ENCODE measurements at regions not wholly inside any gene's neighbourhood (a gene's known extent, or its start where the extent isn't known, plus 50 kb on each side); places are given as distances from the start of the nearest gene placed in this dataset.

GRCh38 chr14:97185186-97185585, 388.0 kb downstream of the VRK1 start:
- Histone ChIP-seq H4K8ac (ENCODE audit: low read depth, low read length) (no peak overlapping the region), H3K27ac (replicated peaks; ENCODE audit: low read length) (no peak overlapping the region), H3K23ac (ENCODE audit: low read depth, low read length, poor library complexity) (no peak overlapping the region), H3K79me1 (ENCODE audit: low read depth, low read length) (no peaks in the 10 kb centered on the region), H3K4ac (ENCODE audit: low read length) (no peak overlapping the region), H3K9ac (ENCODE audit: low read depth, low read length, poor library complexity) (no peak overlapping the region), H2BK12ac (ENCODE audit: low read length) (no peak overlapping the region), H2BK15ac (ENCODE audit: low read length) (no peak overlapping the region), H3K27me3 (ENCODE audit: control insufficient read depth in 3 of 3, insufficient read depth in 3 of 3, low read depth in 1 of 3, low read length in 3 of 3) (peaks cover 0 to 1% (median 0%) of the 10 kb centered on the region in 3 experiments), H2BK120ac (ENCODE audit: low read depth, low read length) (no peak overlapping the region), H3K36me3 (replicated peaks in 1 of 2; ENCODE audit: control insufficient read depth in 2 of 2, insufficient read depth in 2 of 2, low read length in 2 of 2) (no peaks in the 10 kb centered on the region), H3K4me2 (ENCODE audit: insufficient read depth, low read length, poor library complexity, severe bottlenecking) (no peak overlapping the region), H2AFZ (ENCODE audit: low read length) (no peak overlapping the region), H2AK5ac (ENCODE audit: low read depth, low read length) (no peak overlapping the region), H3K4me1 (ENCODE audit: control insufficient read depth in 2 of 2, insufficient read depth in 1 of 2, low read depth in 1 of 2, low read length in 2 of 2) (no peaks in the 10 kb centered on the region), H2BK5ac (ENCODE audit: low read length) (no peak overlapping the region), H3K14ac (ENCODE audit: low read length) (no peak overlapping the region), H3K18ac (ENCODE audit: low read length) (no peak overlapping the region), H4K91ac (ENCODE audit: low read depth, low read length, poor library complexity) (no peak overlapping the region), H3K4me3 (ENCODE audit: low read length in 2 of 2) (no peak overlapping the region), H3K9me3 (replicated peaks in 1 of 2; ENCODE audit: control insufficient read depth in 2 of 2, insufficient read depth in 1 of 2, low read depth in 1 of 2, low read length in 2 of 2) (peaks cover 0 to 7% of the 10 kb centered on the region in 2 donors)
- DNase-seq (ENCODE audit: low spot score), result peak; percentile 5
- WGBS, 2 donors (ENCODE audit: extremely low coverage in 2 of 2, insufficient read length in 2 of 2, insufficient replicate concordance in 1 of 2), result no CpG with 5 or more reads among the region's 6 CpGs

- no peak overlapping the region for H4K91ac ChIP-seq (ENCODE audit: low read depth, low read length, poor library complexity)
- peaks cover 0 to 1% (median 0%) of the 10 kb centered on the region in 3 experiments for H3K27me3 ChIP-seq (ENCODE audit: control insufficient read depth in 3 of 3, insufficient read depth in 3 of 3, low read depth in 1 of 3, low read length in 3 of 3)
- H3K4ac ChIP-seq (ENCODE audit: low read length), result no peak overlapping the region
- H4K8ac ChIP-seq (ENCODE audit: low read depth, low read length), result no peak overlapping the region
- H3K23ac ChIP-seq (ENCODE audit: low read depth, low read length, poor library complexity), result no peak overlapping the region
- WGBS, 2 donors (ENCODE audit: extremely low coverage in 2 of 2, insufficient read length in 2 of 2, insufficient replicate concordance in 1 of 2), result no CpG with 5 or more reads among the region's 2 CpGs
- no peaks in the 10 kb centered on the region for H3K36me3 ChIP-seq (replicated peaks in 1 of 2; ENCODE audit: control insufficient read depth in 2 of 2, insufficient read depth in 2 of 2, low read length in 2 of 2)
- no peak overlapping the region for H2BK120ac ChIP-seq (ENCODE audit: low read depth, low read length)
- no peak overlapping the region for H2BK15ac ChIP-seq (ENCODE audit: low read length)
- H3K4me1 ChIP-seq (ENCODE audit: control insufficient read depth in 2 of 2, insufficient read depth in 1 of 2, low read depth in 1 of 2, low read length in 2 of 2), result no peaks in the 10 kb centered on the region
- no peak for DNase-seq (ENCODE audit: low spot score)
- no peak overlapping the region for H3K4me3 ChIP-seq (ENCODE audit: low read length in 2 of 2)
- H3K4me2 ChIP-seq (ENCODE audit: insufficient read depth, low read length, poor library complexity, severe bottlenecking), result no peak overlapping the region
- H2BK12ac ChIP-seq (ENCODE audit: low read length), result no peak overlapping the region
- H3K18ac ChIP-seq (ENCODE audit: low read length), result no peak overlapping the region
- no peak overlapping the region for H2AK5ac ChIP-seq (ENCODE audit: low read depth, low read length)
- H2AFZ ChIP-seq (ENCODE audit: low read length), result no peak overlapping the region
- H3K9me3 ChIP-seq (replicated peaks in 1 of 2; ENCODE audit: control insufficient read depth in 2 of 2, insufficient read depth in 1 of 2, low read depth in 1 of 2, low read length in 2 of 2), result no peaks in the 10 kb centered on the region
- H2BK5ac ChIP-seq (ENCODE audit: low read length), result no peak overlapping the region
- no peaks in the 10 kb centered on the region for H3K79me1 ChIP-seq (ENCODE audit: low read depth, low read length)
- no peak overlapping the region for H3K14ac ChIP-seq (ENCODE audit: low read length)
- no peak overlapping the region for H3K27ac ChIP-seq (replicated peaks; ENCODE audit: low read length)
- H3K9ac ChIP-seq (ENCODE audit: low read depth, low read length, poor library complexity), result no peak overlapping the region
Measured at GRCh38 chr14:97187916-97188315, 390.7 kb downstream of the VRK1 start.

GRCh38 chr14:97196336-97196735, 399.2 kb downstream of the VRK1 start:
- H3K9me3 ChIP-seq (replicated peaks in 1 of 2; ENCODE audit: control insufficient read depth in 2 of 2, insufficient read depth in 1 of 2, low read depth in 1 of 2, low read length in 2 of 2), result no peaks in the 10 kb centered on the region
- no peak overlapping the region for H3K14ac ChIP-seq (ENCODE audit: low read length)
- H3K27ac ChIP-seq (replicated peaks; ENCODE audit: low read length), result no peak overlapping the region
- H2BK120ac ChIP-seq (ENCODE audit: low read depth, low read length), result no peak overlapping the region
- no peak overlapping the region for H3K18ac ChIP-seq (ENCODE audit: low read length)
- H2BK15ac ChIP-seq (ENCODE audit: low read length), result no peak overlapping the region
- H3K79me1 ChIP-seq (ENCODE audit: low read depth, low read length), result no peaks in the 10 kb centered on the region
- H3K4me3 ChIP-seq (ENCODE audit: low read length in 2 of 2), result no peak overlapping the region
- H4K91ac ChIP-seq (ENCODE audit: low read depth, low read length, poor library complexity), result no peak overlapping the region
- H2BK5ac ChIP-seq (ENCODE audit: low read length), result no peak overlapping the region
- no peak overlapping the region for H2AFZ ChIP-seq (ENCODE audit: low read length)
- no peaks in the 10 kb centered on the region for H3K4me1 ChIP-seq (ENCODE audit: control insufficient read depth in 2 of 2, insufficient read depth in 1 of 2, low read depth in 1 of 2, low read length in 2 of 2)
- no peak overlapping the region for H3K9ac ChIP-seq (ENCODE audit: low read depth, low read length, poor library complexity)
- no peak for DNase-seq (ENCODE audit: low spot score)
- no peak overlapping the region for H3K4ac ChIP-seq (ENCODE audit: low read length)
- WGBS, 2 donors (ENCODE audit: extremely low coverage in 2 of 2, insufficient read length in 2 of 2, insufficient replicate concordance in 1 of 2), result no CpG with 5 or more reads among the region's 4 CpGs
- H3K27me3 ChIP-seq (ENCODE audit: control insufficient read depth in 3 of 3, insufficient read depth in 3 of 3, low read depth in 1 of 3, low read length in 3 of 3), result no peaks in the 10 kb centered on the region
- H3K4me2 ChIP-seq (ENCODE audit: insufficient read depth, low read length, poor library complexity, severe bottlenecking), result no peak overlapping the region
- no peak overlapping the region for H4K8ac ChIP-seq (ENCODE audit: low read depth, low read length)
- H2BK12ac ChIP-seq (ENCODE audit: low read length), result no peak overlapping the region
- H3K36me3 ChIP-seq (replicated peaks in 1 of 2; ENCODE audit: control insufficient read depth in 2 of 2, insufficient read depth in 2 of 2, low read length in 2 of 2), result no peaks in the 10 kb centered on the region
- H2AK5ac ChIP-seq (ENCODE audit: low read depth, low read length), result no peak overlapping the region
- H3K23ac ChIP-seq (ENCODE audit: low read depth, low read length, poor library complexity), result no peak overlapping the region

GRCh38 chr14:97198813-97199212, 401.6 kb downstream of the VRK1 start:
- no peak overlapping the region for H2BK120ac ChIP-seq (ENCODE audit: low read depth, low read length)
- no peak overlapping the region for H3K4me2 ChIP-seq (ENCODE audit: insufficient read depth, low read length, poor library complexity, severe bottlenecking)
- no peak overlapping the region for H3K4ac ChIP-seq (ENCODE audit: low read length)
- H3K23ac ChIP-seq (ENCODE audit: low read depth, low read length, poor library complexity), result no peak overlapping the region
- H2BK12ac ChIP-seq (ENCODE audit: low read length), result no peak overlapping the region
- no peak overlapping the region for H3K27ac ChIP-seq (replicated peaks; ENCODE audit: low read length)
- no peak overlapping the region for H2BK15ac ChIP-seq (ENCODE audit: low read length)
- H3K9me3 ChIP-seq (replicated peaks in 1 of 2; ENCODE audit: control insufficient read depth in 2 of 2, insufficient read depth in 1 of 2, low read depth in 1 of 2, low read length in 2 of 2), result no peaks in the 10 kb centered on the region
- H2AFZ ChIP-seq (ENCODE audit: low read length), result peak overlapping the region; percentile 62
- H4K8ac ChIP-seq (ENCODE audit: low read depth, low read length), result no peak overlapping the region
- no peak overlapping the region for H4K91ac ChIP-seq (ENCODE audit: low read depth, low read length, poor library complexity)
- no peaks in the 10 kb centered on the region for H3K4me1 ChIP-seq (ENCODE audit: control insufficient read depth in 2 of 2, insufficient read depth in 1 of 2, low read depth in 1 of 2, low read length in 2 of 2)
- H3K4me3 ChIP-seq (ENCODE audit: low read length in 2 of 2), result no peak overlapping the region
- no peaks in the 10 kb centered on the region for H3K79me1 ChIP-seq (ENCODE audit: low read depth, low read length)
- H3K9ac ChIP-seq (ENCODE audit: low read depth, low read length, poor library complexity), result no peak overlapping the region
- no peaks in the 10 kb centered on the region for H3K27me3 ChIP-seq (ENCODE audit: control insufficient read depth in 3 of 3, insufficient read depth in 3 of 3, low read depth in 1 of 3, low read length in 3 of 3)
- no peak overlapping the region for H3K14ac ChIP-seq (ENCODE audit: low read length)
- no peak overlapping the region for H2BK5ac ChIP-seq (ENCODE audit: low read length)
- H3K18ac ChIP-seq (ENCODE audit: low read length), result no peak overlapping the region
- no peak for DNase-seq (ENCODE audit: low spot score)
- H3K36me3 ChIP-seq (replicated peaks in 1 of 2; ENCODE audit: control insufficient read depth in 2 of 2, insufficient read depth in 2 of 2, low read length in 2 of 2), result no peaks in the 10 kb centered on the region
- no peak overlapping the region for H2AK5ac ChIP-seq (ENCODE audit: low read depth, low read length)
